Neural progenitor cell (in vitro differentiated cells): ENCODE measurements at regions not wholly inside any gene's neighbourhood (a gene's known extent, or its start where the extent isn't known, plus 50 kb on each side); places are given as distances from the start of the nearest gene placed in this dataset.

Experiments
- DNase-seq: peaks from one replicate; pipeline ENCODE4 v3.0.0-alpha.2; 2016; ENCODE audit warnings: low spot score
- H2AFZ ChIP-seq: fragments of 200-600 bp; sonication (generic); replicated peaks from 2 replicates; pipeline ENCODE4 v1.6.1; 2016; ENCODE audit warnings: antibody characterized with exemption
- H3F3A ChIP-seq: fragments of 200-600 bp; sonication (generic); 2 replicates; pipeline ENCODE4 v1.6.1; 2016; ENCODE audit warnings: antibody characterized with exemption, low read depth
- H3K27ac ChIP-seq: fragments of 200-600 bp; sonication (generic); 2 replicates; pipeline ENCODE4 v1.5.1; 2016; ENCODE audit warnings: mild to moderate bottlenecking
- H3K27me3 ChIP-seq: fragments of 200-600 bp; sonication (generic); 2 replicates; pipeline ENCODE4 v1.6.1; 2016; ENCODE audit warnings: mild to moderate bottlenecking, moderate library complexity
- H3K36me3 ChIP-seq: fragments of 200-600 bp; sonication (generic); 2 replicates; pipeline ENCODE4 v1.5.1; 2016
- H3K4me1 ChIP-seq: fragments of 200-600 bp; sonication (generic); 2 replicates; pipeline ENCODE4 v1.6.1; 2016; ENCODE audit warnings: mixed run types
- H3K4me2 ChIP-seq: fragments of 200-600 bp; sonication (generic); 2 replicates; pipeline ENCODE4 v1.6.1; 2016
- H3K4me3 ChIP-seq: fragments of 200-600 bp; sonication (generic); 2 replicates; pipeline ENCODE4 v1.5.1; 2016
- H3K79me2 ChIP-seq: fragments of 200-600 bp; sonication (generic); 2 replicates; pipeline ENCODE4 v1.6.1; 2016; ENCODE audit warnings: low read depth
- H3K9ac ChIP-seq: fragments of 200-600 bp; sonication (generic); 2 replicates; pipeline ENCODE4 v1.6.1; 2016
- H3K9me3 ChIP-seq: fragments of 200-600 bp; sonication (generic); 2 replicates; pipeline ENCODE4 v1.5.1; 2016; ENCODE audit warnings: low read depth
- H4K20me1 ChIP-seq: fragments of 200-600 bp; sonication (generic); 2 replicates; pipeline ENCODE4 v1.6.1; 2016; ENCODE audit warnings: low read depth
- H3K27ac Mint-ChIP-seq: 3 replicates; pipeline ENCODE4 v1.8.0; 2021; ENCODE audit warnings: mixed read lengths
- H3K27me3 Mint-ChIP-seq: 2 replicates; pipeline ENCODE4 v1.8.0; 2022; ENCODE audit warnings: low read depth, mild to moderate bottlenecking, inconsistent platforms, moderate library complexity, mixed read lengths; ENCODE audit not compliant: insufficient read depth
- H3K36me3 Mint-ChIP-seq: 3 replicates; pipeline ENCODE4 v1.8.0; 2021; ENCODE audit warnings: mixed read lengths
- H3K4me1 Mint-ChIP-seq: 3 replicates; pipeline ENCODE4 v1.8.0; 2021; ENCODE audit warnings: mixed read lengths
- H3K4me3 Mint-ChIP-seq: 3 replicates; pipeline ENCODE4 v1.8.0; 2021; ENCODE audit warnings: mild to moderate bottlenecking, moderate library complexity, mixed read lengths
- H3K9me3 Mint-ChIP-seq: 3 replicates; pipeline ENCODE4 v1.8.0; 2020; ENCODE audit warnings: mixed read lengths
- EZH2 ChIP-seq: fragments of 200-600 bp; sonication (generic); IDR thresholded peaks from 2 replicates; pipeline ENCODE4 v1.6.1; 2017; ENCODE audit warnings: antibody characterized with exemption, mild to moderate bottlenecking, moderate library complexity
- EZH2phosphoT487 ChIP-seq: fragments of 200-600 bp; sonication (generic); IDR thresholded peaks from 2 replicates; pipeline ENCODE4 v1.6.1; 2017; ENCODE audit warnings: antibody characterized with exemption
- TF ChIP-seq, protein P1 (sequence below): fragments of 200-600 bp; sonication (generic); IDR thresholded peaks from 2 replicates; pipeline ENCODE4 v1.5.1; 2017; ENCODE audit warnings: antibody characterized with exemption, mild to moderate bottlenecking

DNA sequence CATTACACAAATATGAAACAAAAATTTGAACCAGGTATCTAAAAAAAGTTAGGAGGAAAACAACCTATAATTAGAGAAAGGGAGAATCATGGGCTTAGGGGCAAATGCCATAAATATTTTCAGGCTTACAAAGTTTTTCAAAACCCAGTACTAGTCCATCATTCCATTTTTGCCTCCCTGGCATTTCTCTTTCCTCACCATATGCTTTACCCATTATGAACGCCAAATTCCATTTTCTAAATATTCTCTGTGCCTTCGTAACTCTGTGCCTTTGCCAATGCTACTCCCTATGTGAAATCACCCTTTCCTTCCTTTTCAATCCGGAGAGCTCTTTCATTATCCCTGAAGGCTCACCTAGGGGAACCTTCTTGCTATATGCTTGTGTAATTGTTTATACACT is 434.1 kb downstream of the ZSWIM6 start:
- H3K4me3 Mint-ChIP-seq = no peak overlapping the region
- no peak overlapping the region for H3K4me3 ChIP-seq
- H3K36me3 Mint-ChIP-seq = no peaks in the 10 kb centered on the region
- DNase-seq = no peak
- peaks cover 16% of the 10 kb centered on the region for H3K9me3 Mint-ChIP-seq
- no peaks in the 10 kb centered on the region for H3K36me3 ChIP-seq
- H3K27ac ChIP-seq = no peak overlapping the region
- no peaks in the 10 kb centered on the region for H3K27me3 ChIP-seq
- no peaks in the 10 kb centered on the region for H3K9me3 ChIP-seq
- no peaks in the 10 kb centered on the region for H4K20me1 ChIP-seq
- H3K4me2 ChIP-seq = no peak overlapping the region
- no peak overlapping the region for H2AFZ ChIP-seq
- H3F3A ChIP-seq = peaks cover 8% of the 10 kb centered on the region
- no peak overlapping the region for H3K9ac ChIP-seq
- TF ChIP-seq EZH2 (no peak), EZH2phosphoT487 (no peak)
- TF ChIP-seq, protein P1, sequence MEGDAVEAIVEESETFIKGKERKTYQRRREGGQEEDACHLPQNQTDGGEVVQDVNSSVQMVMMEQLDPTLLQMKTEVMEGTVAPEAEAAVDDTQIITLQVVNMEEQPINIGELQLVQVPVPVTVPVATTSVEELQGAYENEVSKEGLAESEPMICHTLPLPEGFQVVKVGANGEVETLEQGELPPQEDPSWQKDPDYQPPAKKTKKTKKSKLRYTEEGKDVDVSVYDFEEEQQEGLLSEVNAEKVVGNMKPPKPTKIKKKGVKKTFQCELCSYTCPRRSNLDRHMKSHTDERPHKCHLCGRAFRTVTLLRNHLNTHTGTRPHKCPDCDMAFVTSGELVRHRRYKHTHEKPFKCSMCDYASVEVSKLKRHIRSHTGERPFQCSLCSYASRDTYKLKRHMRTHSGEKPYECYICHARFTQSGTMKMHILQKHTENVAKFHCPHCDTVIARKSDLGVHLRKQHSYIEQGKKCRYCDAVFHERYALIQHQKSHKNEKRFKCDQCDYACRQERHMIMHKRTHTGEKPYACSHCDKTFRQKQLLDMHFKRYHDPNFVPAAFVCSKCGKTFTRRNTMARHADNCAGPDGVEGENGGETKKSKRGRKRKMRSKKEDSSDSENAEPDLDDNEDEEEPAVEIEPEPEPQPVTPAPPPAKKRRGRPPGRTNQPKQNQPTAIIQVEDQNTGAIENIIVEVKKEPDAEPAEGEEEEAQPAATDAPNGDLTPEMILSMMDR = no peak
- H3K4me1 Mint-ChIP-seq = peaks cover 3% of the 10 kb centered on the region
- H3K79me2 ChIP-seq = no peaks in the 10 kb centered on the region
- no peak overlapping the region for H3K27ac Mint-ChIP-seq
- peaks cover 21% of the 10 kb centered on the region for H3K4me1 ChIP-seq
- H3K27me3 Mint-ChIP-seq = peaks cover 5% of the 10 kb centered on the region

DNA sequence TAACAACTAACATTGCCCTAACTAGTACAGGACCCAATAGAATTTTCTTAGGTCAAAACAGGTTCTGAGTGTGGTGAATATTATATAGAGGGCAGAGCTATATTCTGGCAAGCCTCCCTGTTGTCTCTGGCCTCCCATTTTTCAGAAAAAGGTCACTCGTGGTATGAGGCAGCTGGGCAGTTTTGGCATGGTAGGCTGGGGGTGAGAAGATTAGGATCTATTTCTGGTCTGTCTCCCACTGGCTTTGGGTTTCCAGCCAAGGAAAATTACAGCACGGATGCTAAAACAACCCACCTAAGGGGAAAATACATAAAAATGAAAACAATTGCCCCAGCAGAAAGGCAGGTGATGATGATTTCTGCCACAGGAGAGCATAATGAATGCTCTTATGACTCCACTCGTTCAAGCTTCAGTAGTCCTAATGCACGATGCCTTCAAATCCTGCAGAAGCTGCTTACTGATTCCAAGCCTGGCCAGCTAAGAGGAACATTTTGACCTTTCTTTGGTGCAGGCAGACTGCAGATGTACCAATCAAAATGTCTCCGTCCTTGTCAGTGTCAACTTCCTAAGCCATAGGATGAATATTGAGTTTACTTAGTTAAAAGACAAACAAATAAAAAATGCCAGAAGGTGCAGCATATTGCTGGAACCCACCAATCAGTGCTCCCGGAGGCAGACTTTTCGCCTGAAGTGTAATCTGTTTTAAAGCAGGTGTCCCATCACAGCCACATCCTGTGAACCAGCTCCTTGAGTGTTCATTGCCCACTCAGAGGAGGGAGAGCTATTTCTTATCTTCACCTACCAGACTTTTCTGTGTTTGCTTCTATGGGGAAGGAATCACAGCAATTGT is 435.4 kb downstream of the ZSWIM6 start:
- no peak overlapping the region for H3K27ac ChIP-seq
- Mint-ChIP-seq H3K36me3 (no peaks in the 10 kb centered on the region), H3K27ac (no peak overlapping the region), H3K4me3 (no peak overlapping the region), H3K9me3 (peaks cover 10% of the 10 kb centered on the region), H3K4me1 (peaks cover 5% of the 10 kb centered on the region), H3K27me3 (peaks cover 7% of the 10 kb centered on the region)
- H3K9me3 ChIP-seq = no peaks in the 10 kb centered on the region
- TF ChIP-seq EZH2 = no peak
- TF ChIP-seq, protein P1 = no peak
- TF ChIP-seq EZH2phosphoT487 = no peak
- no peaks in the 10 kb centered on the region for H4K20me1 ChIP-seq
- H3K4me1 ChIP-seq = peaks cover 24% of the 10 kb centered on the region
- no peak overlapping the region for H2AFZ ChIP-seq
- no peaks in the 10 kb centered on the region for H3K36me3 ChIP-seq
- H3K9ac ChIP-seq = no peak overlapping the region
- H3K27me3 ChIP-seq = no peaks in the 10 kb centered on the region
- peaks cover 8% of the 10 kb centered on the region for H3F3A ChIP-seq
- H3K4me2 ChIP-seq = no peak overlapping the region
- no peak overlapping the region for H3K4me3 ChIP-seq
- H3K79me2 ChIP-seq = no peaks in the 10 kb centered on the region
- no peak for DNase-seq

DNA sequence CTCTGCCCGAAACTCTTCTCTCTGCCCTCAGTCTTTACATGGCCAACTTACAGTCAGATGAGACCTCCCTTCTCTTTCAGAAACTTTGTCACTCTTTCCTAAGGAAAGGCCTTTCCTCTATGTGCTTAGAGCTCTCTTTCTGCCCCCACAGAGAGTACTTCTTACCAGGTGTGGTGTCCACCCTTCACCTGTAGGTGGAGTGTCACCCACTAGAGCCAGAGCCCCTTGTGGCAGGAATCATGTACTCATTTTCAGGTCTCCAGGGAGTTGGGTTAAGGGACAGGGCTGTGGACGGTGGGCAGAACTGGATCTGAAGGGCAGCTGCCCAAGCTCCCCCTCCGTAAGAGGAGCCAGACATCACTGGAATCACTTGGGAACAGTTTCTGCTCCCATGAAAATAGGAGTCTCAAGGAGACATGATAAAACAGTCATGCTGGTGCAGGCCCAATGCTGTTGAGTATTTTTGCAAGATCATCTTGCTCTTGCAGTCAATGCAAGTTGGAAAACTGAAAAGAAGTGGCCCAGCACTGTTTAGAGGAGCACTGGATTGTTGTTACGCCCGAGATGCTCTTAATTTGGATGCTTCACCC is 436.7 kb downstream of the ZSWIM6 start:
- H3K36me3 ChIP-seq = no peaks in the 10 kb centered on the region
- TF ChIP-seq EZH2 = no peak
- no peak for TF ChIP-seq EZH2phosphoT487
- TF ChIP-seq, protein P1 = peak; percentile 82
- H3K27ac Mint-ChIP-seq = peak overlapping the region; percentile 1
- H3K4me3 Mint-ChIP-seq = no peak overlapping the region
- H3K4me1 ChIP-seq = peaks cover 24% of the 10 kb centered on the region
- peaks cover 5% of the 10 kb centered on the region for H3K4me1 Mint-ChIP-seq
- peaks cover 7% of the 10 kb centered on the region for H3K27me3 Mint-ChIP-seq
- H3K4me2 ChIP-seq = no peak overlapping the region
- peaks cover 8% of the 10 kb centered on the region for H3F3A ChIP-seq
- no peaks in the 10 kb centered on the region for H4K20me1 ChIP-seq
- no peak overlapping the region for H3K27ac ChIP-seq
- no peaks in the 10 kb centered on the region for H3K79me2 ChIP-seq
- no peak overlapping the region for H2AFZ ChIP-seq
- H3K9ac ChIP-seq = no peak overlapping the region
- no peaks in the 10 kb centered on the region for H3K27me3 ChIP-seq
- no peak overlapping the region for H3K4me3 ChIP-seq
- DNase-seq = peak; percentile 69
- H3K9me3 Mint-ChIP-seq = peaks cover 5% of the 10 kb centered on the region
- no peaks in the 10 kb centered on the region for H3K36me3 Mint-ChIP-seq
- H3K9me3 ChIP-seq = no peaks in the 10 kb centered on the region
